GM12892 (cell line): ENCODE measurements at regions not wholly inside any gene's neighbourhood (a gene's known extent, or its start where the extent isn't known, plus 50 kb on each side); places are given as distances from the start of the nearest gene placed in this dataset.

Experiments used
- POLR2AphosphoS5 ChIP-seq: IDR thresholded peaks from 2 replicates; pipeline ENCODE4 v1.6.1; 2011; ENCODE audit warnings: low read depth, low read length, control low read depth
- TAF1 ChIP-seq: IDR thresholded peaks from 2 replicates; pipeline ENCODE4 v1.6.1; 2011; ENCODE audit warnings: low read depth, mild to moderate bottlenecking, control low read depth, low read length, borderline replicate concordance

GRCh38 chr15:53328341-53328740 is 431.1 kb downstream of the WDR72 start:
- TF ChIP-seq TAF1, result no peak
- no peak for TF ChIP-seq POLR2AphosphoS5
